ENCODE measurements at regions not wholly inside any gene's neighbourhood (a gene's known extent, or its start where the extent isn't known, plus 50 kb on each side); places are given as distances from the start of the nearest gene placed in this dataset.
"Not testable (repeated sequence)": the region's sequence is repeated elsewhere in the genome, so short reads cannot be mapped to it uniquely, and the experiment has no call there.

- DNase-seq (ENCODE audit: extremely low spot score, insufficient read length, low read depth), result no peak
These were observed 601.3 kb downstream of the IQCM start for GRCh38 chr4:149214301-149214700.

DNA sequence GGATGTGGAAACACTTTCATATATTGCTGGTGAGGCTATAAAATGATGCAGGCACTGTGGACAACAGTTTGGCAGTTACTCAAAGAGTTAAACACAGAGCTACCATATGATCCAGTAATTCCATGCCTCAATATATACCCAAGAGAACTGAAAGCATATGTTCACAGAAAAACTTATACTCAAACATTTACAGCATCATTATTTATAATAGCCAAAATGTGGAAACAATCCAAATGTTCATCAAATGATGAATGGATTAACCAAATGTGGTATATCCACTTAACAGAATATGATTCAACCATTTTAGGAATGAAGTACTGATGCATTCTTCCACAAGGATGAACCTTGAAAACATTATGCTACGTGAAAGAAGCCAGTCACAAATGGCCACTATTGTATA, 603.8 kb downstream of the IQCM start:
- no peak for DNase-seq (ENCODE audit: extremely low spot score, insufficient read length, low read depth)
- FAIRE-seq, result no peak

More at GRCh38 chr4:149214301-149214700, 601.3 kb downstream of the IQCM start:
- FAIRE-seq, result no peak

GRCh38 chr4:149203256-149204001, 612.2 kb downstream of the IQCM start:
- FAIRE-seq (no peak), DNase-seq (ENCODE audit: extremely low spot score, insufficient read length, low read depth) (no peak)

DNA sequence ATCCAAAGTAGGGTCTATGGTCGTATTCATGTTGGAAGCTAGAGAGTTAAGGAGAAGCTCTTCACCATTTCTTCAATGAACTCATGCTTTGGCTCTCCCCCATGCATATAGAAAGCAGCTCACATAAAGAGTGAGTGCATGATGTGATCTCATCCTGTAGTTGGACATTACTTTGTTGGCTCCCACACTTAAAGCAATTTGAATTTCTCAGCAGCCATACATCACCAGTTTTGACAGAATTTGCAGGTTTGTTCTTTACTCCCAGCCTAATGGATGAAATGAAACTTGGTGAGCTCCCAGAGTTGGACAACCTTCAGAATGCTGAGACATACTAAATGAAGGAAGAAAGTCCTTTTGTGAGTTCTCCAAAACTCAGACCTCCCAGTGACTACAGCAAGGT, 613.5 kb downstream of the IQCM start:
- DNase-seq (ENCODE audit: extremely low spot score, insufficient read length, low read depth) (no peak), FAIRE-seq (no peak)

GRCh38 chr4:149199594-149199993, 616.0 kb downstream of the IQCM start:
- DNase-seq (ENCODE audit: extremely low spot score, insufficient read length, low read depth) (no peak), FAIRE-seq (no peak)

- DNase-seq (ENCODE audit: extremely low spot score, insufficient read length, low read depth) (no peak), FAIRE-seq (no peak)
These were observed 621.6 kb downstream of the IQCM start for GRCh38 chr4:149194061-149194460.

GRCh38 chr4:149187726-149188125, 627.9 kb downstream of the IQCM start:
- DNase-seq (ENCODE audit: extremely low spot score, insufficient read length, low read depth) (no peak), FAIRE-seq (no peak)

DNA sequence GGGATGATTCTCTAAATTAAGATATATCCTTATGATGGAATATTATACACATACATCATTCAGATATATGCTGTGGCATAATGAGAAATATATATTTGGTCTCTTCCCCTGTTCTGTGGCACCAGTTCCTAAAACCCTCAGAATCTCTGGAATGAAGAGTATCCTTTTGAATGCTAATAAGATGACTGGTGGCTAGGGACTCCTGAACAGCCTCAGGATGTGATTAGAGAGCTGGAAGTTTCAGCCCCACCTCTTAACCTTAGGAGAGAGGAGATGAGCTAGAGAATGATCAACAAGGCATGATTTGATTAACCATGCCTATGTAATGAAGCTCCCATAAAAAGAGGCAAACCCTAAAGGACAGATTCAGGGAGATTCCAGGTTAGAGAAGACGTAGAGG, 632.0 kb downstream of the IQCM start:
- no peak for DNase-seq (ENCODE audit: extremely low spot score, insufficient read length, low read depth)
- no peak for FAIRE-seq

DNA sequence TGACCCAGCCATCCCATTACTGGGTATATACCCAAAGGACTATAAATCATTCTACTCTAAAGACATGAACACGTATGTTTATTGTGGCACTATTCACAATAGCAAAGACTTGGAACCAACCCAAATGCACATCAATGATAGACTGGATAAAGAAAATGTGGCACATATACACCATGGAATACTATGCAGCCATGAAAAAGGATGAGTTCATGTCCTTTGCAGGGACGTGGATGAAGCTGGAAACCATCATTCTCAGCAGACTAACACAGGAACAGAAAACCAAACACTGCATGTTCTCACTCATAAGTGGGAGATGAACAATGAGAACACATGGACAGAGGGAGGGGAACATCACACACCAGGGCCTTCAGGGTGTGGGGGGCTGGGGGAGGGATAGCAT, 634.2 kb downstream of the IQCM start:
- FAIRE-seq; DNase-seq (ENCODE audit: extremely low spot score, insufficient read length, low read depth): not testable (repeated sequence)

DNA sequence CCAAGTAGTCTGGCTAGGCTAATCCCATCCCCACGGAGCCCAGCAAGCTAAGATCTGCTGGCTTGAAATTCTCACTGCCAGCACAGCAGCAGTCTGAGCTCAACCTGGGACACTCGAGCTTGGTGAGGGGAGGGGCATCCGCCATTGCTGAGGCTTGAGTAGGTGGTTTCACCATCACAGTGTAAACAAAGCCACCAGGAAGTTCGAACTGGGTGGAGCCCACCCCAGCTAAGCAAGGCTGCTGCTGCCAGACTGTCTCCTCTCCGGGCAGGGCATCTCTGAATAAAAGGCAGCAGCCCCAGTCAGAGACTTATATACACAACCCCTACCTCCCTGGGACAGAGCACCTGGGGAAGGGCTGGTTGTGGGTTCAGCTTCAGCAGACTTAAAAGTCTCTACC, 639.6 kb downstream of the IQCM start:
- no peak for FAIRE-seq

DNA sequence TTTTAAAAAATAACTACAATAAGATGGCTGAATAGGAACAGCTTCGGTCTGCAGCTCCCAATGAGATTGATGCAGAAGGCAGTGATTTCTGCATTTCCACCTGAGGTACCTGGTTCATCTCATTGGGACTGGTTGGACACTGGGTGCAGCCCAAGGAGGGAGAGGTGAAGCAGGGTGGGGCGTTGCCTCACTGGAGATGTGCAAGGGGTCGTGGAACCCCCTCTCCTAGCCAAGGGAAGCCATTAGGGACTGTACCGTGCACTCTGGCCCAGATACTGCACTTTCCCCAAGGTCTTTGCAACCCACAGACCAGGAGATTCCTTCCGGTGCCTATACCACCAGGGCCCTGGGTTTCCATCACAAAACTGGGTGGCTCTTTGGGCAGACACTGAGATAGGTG, 640.1 kb downstream of the IQCM start:
- DNase-seq (ENCODE audit: extremely low spot score, insufficient read length, low read depth) (no peak), FAIRE-seq (no peak)

More for the DNA sequence above, 639.6 kb downstream of the IQCM start:
- DNase-seq (ENCODE audit: extremely low spot score, insufficient read length, low read depth), result no peak

GRCh38 chr4:149173241-149174013, 642.2 kb downstream of the IQCM start:
- DNase-seq (ENCODE audit: extremely low spot score, insufficient read length, low read depth) (no peak), FAIRE-seq (no peak)

DNA sequence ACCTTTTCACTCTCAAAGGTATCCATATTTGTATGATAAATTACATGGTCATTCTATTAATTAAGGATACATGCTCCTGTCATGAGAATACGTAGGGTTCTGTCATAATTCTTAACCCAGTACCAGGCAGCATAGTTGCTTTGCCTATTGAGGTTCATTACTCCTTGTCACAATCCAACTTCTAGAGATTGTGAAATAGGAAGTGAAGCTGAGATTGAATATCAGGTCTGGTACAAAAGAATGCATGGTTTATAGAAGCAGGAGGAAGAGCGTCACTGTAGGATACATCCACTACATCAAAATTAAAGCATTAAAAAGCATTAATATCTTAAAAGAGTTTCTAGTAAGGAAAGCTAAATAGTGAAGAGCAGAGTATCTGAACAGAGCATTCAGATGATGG, 647.0 kb downstream of the IQCM start:
- FAIRE-seq (no peak), DNase-seq (ENCODE audit: extremely low spot score, insufficient read length, low read depth) (no peak)

DNA sequence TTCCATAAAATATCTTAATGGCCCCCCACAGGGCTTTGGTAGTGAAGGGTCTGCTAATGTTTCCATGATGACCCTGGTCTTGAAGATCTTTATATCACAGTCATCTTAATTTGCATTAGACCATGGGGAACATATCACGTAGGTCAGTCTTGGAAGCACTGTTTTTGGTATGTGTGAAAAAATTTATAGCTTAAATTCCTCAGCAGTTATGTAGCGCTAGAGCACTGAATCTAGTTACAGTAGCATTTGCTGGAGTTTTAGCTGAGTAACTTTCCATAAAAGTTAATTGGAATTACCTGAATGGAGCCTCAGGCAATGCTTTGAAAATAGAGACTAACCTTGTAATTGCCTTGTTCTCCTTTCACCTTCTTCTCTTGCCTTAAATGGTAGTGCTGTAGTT, 648.8 kb downstream of the IQCM start:
- FAIRE-seq (no peak), DNase-seq (ENCODE audit: extremely low spot score, insufficient read length, low read depth) (no peak)

GRCh38 chr4:149166365-149166764, 649.3 kb downstream of the IQCM start:
- FAIRE-seq, result no peak
- no peak for DNase-seq (ENCODE audit: extremely low spot score, insufficient read length, low read depth)

DNA sequence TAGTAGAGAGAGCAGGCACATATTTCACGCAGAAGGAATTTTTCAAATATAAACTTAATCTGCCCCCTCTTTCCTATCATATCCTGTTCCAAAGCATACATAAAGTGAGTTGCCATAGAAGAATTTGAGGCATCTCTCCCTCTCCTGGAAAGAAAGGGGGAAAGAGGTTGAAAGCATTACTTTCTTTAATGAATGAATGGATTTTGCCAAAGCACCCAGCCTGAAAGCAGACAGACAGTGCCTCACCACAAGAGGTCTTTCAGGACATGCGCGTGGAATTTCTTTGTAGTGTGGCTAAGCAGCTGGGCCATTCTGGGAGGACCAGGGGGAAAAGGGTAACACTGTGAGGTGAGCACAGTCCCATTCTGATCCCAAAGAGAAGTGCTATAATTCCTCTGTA, 651.4 kb downstream of the IQCM start:
- DNase-seq (ENCODE audit: extremely low spot score, insufficient read length, low read depth), result no peak
- FAIRE-seq, result no peak

- DNase-seq (ENCODE audit: extremely low spot score, insufficient read length, low read depth), result no peak
- no peak for FAIRE-seq
These were observed 654.4 kb downstream of the IQCM start for GRCh38 chr4:149161247-149161646.

DNA sequence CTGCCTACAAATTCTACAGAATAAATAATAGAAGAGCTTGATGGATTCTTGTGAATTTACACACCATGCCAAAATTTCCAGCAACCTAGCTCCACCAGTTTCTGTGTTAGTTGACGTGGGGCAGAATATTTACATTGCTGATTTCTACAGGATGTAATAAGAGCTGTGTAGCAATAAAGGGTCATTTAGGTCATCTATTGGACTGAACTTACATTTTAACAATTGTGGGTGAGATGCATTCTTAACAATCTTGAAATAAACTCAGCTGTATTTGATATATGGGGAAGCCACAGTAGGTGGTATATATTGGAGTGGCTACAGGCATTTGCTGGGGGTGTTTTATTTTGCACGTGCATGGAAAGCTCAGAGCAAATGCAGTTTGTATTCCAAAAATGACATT, 655.3 kb downstream of the IQCM start:
- DNase-seq (ENCODE audit: extremely low spot score, insufficient read length, low read depth) (no peak), FAIRE-seq (no peak)

GRCh38 chr4:149158817-149159216, 656.8 kb downstream of the IQCM start:
- FAIRE-seq (no peak), DNase-seq (ENCODE audit: extremely low spot score, insufficient read length, low read depth) (no peak)

DNA sequence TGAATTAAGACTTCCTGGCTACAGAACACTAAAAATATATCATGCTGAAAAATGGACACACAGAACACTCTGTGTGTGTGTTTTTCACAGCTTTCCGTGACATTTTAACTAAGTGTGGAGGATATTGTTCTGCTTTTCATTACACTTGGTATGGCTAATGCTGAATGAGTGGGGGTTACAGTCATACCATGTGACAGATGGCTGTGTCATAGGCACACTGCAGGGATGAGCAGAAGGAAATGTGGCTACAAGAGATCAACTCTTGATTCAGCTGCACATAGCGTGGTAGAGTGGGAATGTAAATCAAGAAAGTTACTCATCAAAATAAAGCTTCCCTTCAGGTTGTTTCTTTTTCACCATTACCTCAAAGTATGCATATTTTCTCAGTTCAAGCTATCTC, 669.8 kb downstream of the IQCM start:
- FAIRE-seq, result no peak
- DNase-seq (ENCODE audit: extremely low spot score, insufficient read length, low read depth), result no peak

DNA sequence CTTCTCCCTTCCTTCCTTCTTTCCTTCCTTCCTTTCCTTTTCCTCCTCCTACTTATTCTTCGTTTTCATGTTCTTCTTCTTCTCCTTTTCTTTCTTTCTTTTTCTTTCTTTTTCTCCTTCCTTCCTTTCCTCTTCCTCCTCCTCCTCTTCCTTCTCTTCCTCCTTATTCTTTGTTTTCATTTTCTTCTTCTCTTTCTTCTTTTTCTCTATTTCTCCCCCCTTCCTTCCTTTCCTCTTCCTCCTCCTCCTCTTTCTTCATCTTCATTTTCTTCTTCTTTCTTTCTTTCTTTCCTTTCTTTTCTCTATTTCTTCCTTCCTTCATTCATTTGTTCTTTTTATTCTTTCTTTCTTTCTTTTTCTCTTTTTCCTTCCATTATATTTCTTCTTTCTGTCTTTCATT, 671.6 kb downstream of the IQCM start:
- FAIRE-seq (no peak), DNase-seq (ENCODE audit: extremely low spot score, insufficient read length, low read depth) (no peak)

DNA sequence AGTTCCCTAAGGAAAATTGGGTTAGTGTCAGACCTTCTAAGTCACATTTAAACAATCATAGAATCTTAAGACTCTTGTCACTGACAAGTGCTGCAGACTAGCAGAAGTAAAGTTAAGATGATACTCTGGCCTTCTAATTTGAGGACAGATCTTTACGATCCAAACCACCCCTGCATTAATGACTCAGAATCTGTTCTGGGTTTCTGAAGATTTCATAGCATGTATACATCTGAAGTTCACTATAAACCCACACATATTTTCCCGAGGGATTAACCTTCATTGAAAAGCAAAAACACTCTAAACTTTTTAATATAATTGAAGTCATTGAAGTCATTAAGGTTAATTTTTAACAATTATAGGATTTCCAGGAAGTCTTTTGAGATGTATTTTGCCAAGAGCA, 674.3 kb downstream of the IQCM start:
- DNase-seq (ENCODE audit: extremely low spot score, insufficient read length, low read depth) (no peak), FAIRE-seq (no peak)

Measured in GM18507 (cell line).